Upper lobe of left lung (tissue), 4 donors: ENCODE measurements at regions not wholly inside any gene's neighbourhood (a gene's known extent, or its start where the extent isn't known, plus 50 kb on each side); places are given as distances from the start of the nearest gene placed in this dataset.

Source experiments
- CTCF ChIP-seq, 6 experiments: fragments of 450-650 bp in 4 of 6; fragments of 200-600 bp in 2 of 6; sonication (generic) in 2 of 6; IDR thresholded peaks; one replicate each; pipeline ENCODE4 v1.5.1; 2016 to 2019; ENCODE audit warnings: antibody characterized with exemption in 6 of 6
- EP300 ChIP-seq, 4 donors: sonication (generic); formaldehyde crosslinking; IDR thresholded peaks; one replicate each; pipeline ENCODE4 v1.5.1; 2017; ENCODE audit warnings: antibody characterized with exemption in 4 of 4, control low read depth in 2 of 4
- POLR2A ChIP-seq, 4 donors: fragments of 450-650 bp; IDR thresholded peaks; one replicate each; pipeline ENCODE4 v1.5.1; 2016 to 2017; ENCODE audit warnings: antibody characterized with exemption in 4 of 4, mild to moderate bottlenecking in 2 of 4

GRCh38 chr12:13790317-13790716, 191.1 kb downstream of the GRIN2B start:
- TF ChIP-seq POLR2A (IDR thresholded peaks at IDR 0.05) = no peak
- TF ChIP-seq CTCF (IDR thresholded peaks at IDR 0.05) = no peak
- TF ChIP-seq EP300 (IDR thresholded peaks at IDR 0.05) = no peak
